DMS114 treated with DMSO at 0.1 percent for 48 hours (cell line): ENCODE measurements at regions not wholly inside any gene's neighbourhood (a gene's known extent, or its start where the extent isn't known, plus 50 kb on each side); places are given as distances from the start of the nearest gene placed in this dataset.

Experiments used
- DNase-seq: peaks from one replicate; lab custom pipeline; 2025; ENCODE audit not compliant: unreplicated experiment; lab: John Stamatoyannopoulos, UW

- no peak for DNase-seq
Observed at GRCh38 chr1:229952670-229953520, 114.1 kb upstream of the GALNT2 start.

GRCh38 chr1:229953736-229954326, 113.2 kb upstream of the GALNT2 start:
- DNase-seq, result no peak

- DNase-seq, result no peak
Observed at GRCh38 chr1:229964281-229964680, 102.8 kb upstream of the GALNT2 start.

- DNase-seq, result no peak
Observed at GRCh38 chr1:229970714-229971113, 96.3 kb upstream of the GALNT2 start.

GRCh38 chr1:229971141-229971540, 95.9 kb upstream of the GALNT2 start:
- DNase-seq, result no peak

- no peak for DNase-seq
Observed at GRCh38 chr1:229972600-229973296, 94.3 kb upstream of the GALNT2 start.

- no peak for DNase-seq
Observed at GRCh38 chr1:229973297-229973612, 93.8 kb upstream of the GALNT2 start.

GRCh38 chr1:229975047-229975446, 92.0 kb upstream of the GALNT2 start:
- DNase-seq, result no peak

GRCh38 chr1:229980009-229980408, 87.0 kb upstream of the GALNT2 start:
- no peak for DNase-seq

GRCh38 chr1:229981736-229982135, 85.3 kb upstream of the GALNT2 start:
- no peak for DNase-seq

- DNase-seq, result no peak
Observed at GRCh38 chr1:229984310-229984991, 82.6 kb upstream of the GALNT2 start.

- no peak for DNase-seq
Observed at GRCh38 chr1:229984992-229985612, 81.9 kb upstream of the GALNT2 start.

- no peak for DNase-seq
Observed at GRCh38 chr1:229985613-229986010, 81.4 kb upstream of the GALNT2 start.

GRCh38 chr1:229986737-229987337, 80.2 kb upstream of the GALNT2 start:
- no peak for DNase-seq

GRCh38 chr1:229987953-229988352, 79.1 kb upstream of the GALNT2 start:
- DNase-seq, result no peak

- no peak for DNase-seq
Observed at GRCh38 chr1:229988534-229988933, 78.5 kb upstream of the GALNT2 start.

GRCh38 chr1:229989591-229990248, 77.3 kb upstream of the GALNT2 start:
- no peak for DNase-seq

- no peak for DNase-seq
Observed at GRCh38 chr1:229990326-229990725, 76.7 kb upstream of the GALNT2 start.

GRCh38 chr1:229991104-229991513, 75.9 kb upstream of the GALNT2 start:
- DNase-seq, result no peak

GRCh38 chr1:229991724-229992333, 75.2 kb upstream of the GALNT2 start:
- no peak for DNase-seq
